ENCODE measurements at regions not wholly inside any gene's neighbourhood (a gene's known extent, or its start where the extent isn't known, plus 50 kb on each side); places are given as distances from the start of the nearest gene placed in this dataset.

GRCh38 chr4:180398564-180398963 lies 1844.6 kb upstream of the TENM3 start:
- FAIRE-seq (no peak), DNase-seq (ENCODE audit: insufficient read length) (no peak)
- TF ChIP-seq POLR2A (IDR thresholded peaks at IDR 0.05; ENCODE audit: low read depth, low read length) (no peak), TAF1 (IDR thresholded peaks at IDR 0.05; ENCODE audit: borderline replicate concordance, low read depth, low read length) (no peak), POLR2AphosphoS5 (IDR thresholded peaks at IDR 0.05; ENCODE audit: low read depth, low read length) (no peak)

- TF ChIP-seq TAF1 (IDR thresholded peaks at IDR 0.05; ENCODE audit: borderline replicate concordance, low read depth, low read length): no peak
- no peak for TF ChIP-seq POLR2A (IDR thresholded peaks at IDR 0.05; ENCODE audit: low read depth, low read length)
- no peak for TF ChIP-seq POLR2AphosphoS5 (IDR thresholded peaks at IDR 0.05; ENCODE audit: low read depth, low read length)
- FAIRE-seq (no peak), DNase-seq (ENCODE audit: insufficient read length) (no peak)
Observed at GRCh38 chr4:180407275-180407885, 1835.8 kb upstream of the TENM3 start.

- FAIRE-seq (no peak), DNase-seq (ENCODE audit: insufficient read length) (no peak)
- TF ChIP-seq POLR2AphosphoS5 (IDR thresholded peaks at IDR 0.05; ENCODE audit: low read depth, low read length) (no peak), TAF1 (IDR thresholded peaks at IDR 0.05; ENCODE audit: borderline replicate concordance, low read depth, low read length) (no peak), POLR2A (IDR thresholded peaks at IDR 0.05; ENCODE audit: low read depth, low read length) (no peak)
Observed at GRCh38 chr4:180418819-180419531, 1824.2 kb upstream of the TENM3 start.

- no peak for DNase-seq (ENCODE audit: insufficient read length)
- no peak for FAIRE-seq
- TF ChIP-seq POLR2AphosphoS5 (IDR thresholded peaks at IDR 0.05; ENCODE audit: low read depth, low read length) (no peak), TAF1 (IDR thresholded peaks at IDR 0.05; ENCODE audit: borderline replicate concordance, low read depth, low read length) (no peak)
Observed at GRCh38 chr4:180422989-180423711, 1820.1 kb upstream of the TENM3 start.

GRCh38 chr4:180423712-180424057 lies 1819.5 kb upstream of the TENM3 start:
- FAIRE-seq: no peak
- DNase-seq (ENCODE audit: insufficient read length): no peak
- TF ChIP-seq POLR2A (IDR thresholded peaks at IDR 0.05; ENCODE audit: low read depth, low read length): no peak
- no peak for TF ChIP-seq TAF1 (IDR thresholded peaks at IDR 0.05; ENCODE audit: borderline replicate concordance, low read depth, low read length)
- TF ChIP-seq POLR2AphosphoS5 (IDR thresholded peaks at IDR 0.05; ENCODE audit: low read depth, low read length): no peak

GRCh38 chr4:180426938-180427337 lies 1816.3 kb upstream of the TENM3 start:
- FAIRE-seq (no peak), DNase-seq (ENCODE audit: insufficient read length) (no peak)
- no peak for TF ChIP-seq TAF1 (IDR thresholded peaks at IDR 0.05; ENCODE audit: borderline replicate concordance, low read depth, low read length)
- TF ChIP-seq POLR2A (IDR thresholded peaks at IDR 0.05; ENCODE audit: low read depth, low read length): no peak
- TF ChIP-seq POLR2AphosphoS5 (IDR thresholded peaks at IDR 0.05; ENCODE audit: low read depth, low read length): no peak

- DNase-seq (ENCODE audit: insufficient read length): no peak
- FAIRE-seq: no peak
- no peak for TF ChIP-seq TAF1 (IDR thresholded peaks at IDR 0.05; ENCODE audit: borderline replicate concordance, low read depth, low read length)
- TF ChIP-seq POLR2AphosphoS5 (IDR thresholded peaks at IDR 0.05; ENCODE audit: low read depth, low read length): no peak
- no peak for TF ChIP-seq POLR2A (IDR thresholded peaks at IDR 0.05; ENCODE audit: low read depth, low read length)
Observed at GRCh38 chr4:180430283-180430682, 1812.9 kb upstream of the TENM3 start.

- FAIRE-seq: no peak
Observed at GRCh38 chr4:180434131-180434895, 1808.9 kb upstream of the TENM3 start.

GRCh38 chr4:180436361-180436760 lies 1806.8 kb upstream of the TENM3 start:
- no peak for FAIRE-seq
- DNase-seq (ENCODE audit: insufficient read length): no peak
- TF ChIP-seq POLR2AphosphoS5 (IDR thresholded peaks at IDR 0.05; ENCODE audit: low read depth, low read length): no peak
- TF ChIP-seq POLR2A (IDR thresholded peaks at IDR 0.05; ENCODE audit: low read depth, low read length): no peak
- TF ChIP-seq TAF1 (IDR thresholded peaks at IDR 0.05; ENCODE audit: borderline replicate concordance, low read depth, low read length): no peak

More at GRCh38 chr4:180434131-180434895, 1808.9 kb upstream of the TENM3 start:
- DNase-seq (ENCODE audit: insufficient read length): no peak
- no peak for TF ChIP-seq TAF1 (IDR thresholded peaks at IDR 0.05; ENCODE audit: borderline replicate concordance, low read depth, low read length)
- no peak for TF ChIP-seq POLR2AphosphoS5 (IDR thresholded peaks at IDR 0.05; ENCODE audit: low read depth, low read length)
- TF ChIP-seq POLR2A (IDR thresholded peaks at IDR 0.05; ENCODE audit: low read depth, low read length): no peak

GRCh38 chr4:180437601-180438000 lies 1805.6 kb upstream of the TENM3 start:
- FAIRE-seq (no peak), DNase-seq (ENCODE audit: insufficient read length) (no peak)
- TF ChIP-seq TAF1 (IDR thresholded peaks at IDR 0.05; ENCODE audit: borderline replicate concordance, low read depth, low read length) (no peak), POLR2AphosphoS5 (IDR thresholded peaks at IDR 0.05; ENCODE audit: low read depth, low read length) (no peak), POLR2A (IDR thresholded peaks at IDR 0.05; ENCODE audit: low read depth, low read length) (no peak)

GRCh38 chr4:180448306-180448705 lies 1794.9 kb upstream of the TENM3 start:
- no peak for FAIRE-seq

More at GRCh38 chr4:180448306-180448705, 1794.9 kb upstream of the TENM3 start:
- TF ChIP-seq POLR2A (IDR thresholded peaks at IDR 0.05; ENCODE audit: low read depth, low read length): no peak
- no peak for TF ChIP-seq TAF1 (IDR thresholded peaks at IDR 0.05; ENCODE audit: borderline replicate concordance, low read depth, low read length)
- TF ChIP-seq POLR2AphosphoS5 (IDR thresholded peaks at IDR 0.05; ENCODE audit: low read depth, low read length): no peak
- no peak for DNase-seq (ENCODE audit: insufficient read length)
